Cardiac muscle cell (in vitro differentiated cells and primary cell): ENCODE measurements at regions not wholly inside any gene's neighbourhood (a gene's known extent, or its start where the extent isn't known, plus 50 kb on each side); places are given as distances from the start of the nearest gene placed in this dataset.
"Not testable (repeated sequence)": the region's sequence is repeated elsewhere in the genome, so short reads cannot be mapped to it uniquely, and the experiment has no call there.

Experiments
- DNase-seq, 2 donors: peaks; one replicate each; pipeline versions ENCODE4 v3.0.0 to v3.0.0-alpha.2; 2010 to 2017; ENCODE audit warnings: low read depth in 1 of 2, low spot score in 1 of 2
- H3K27ac ChIP-seq: fragments of 200-600 bp; sonication (generic); 2 replicates; pipeline ENCODE4 v1.5.1; 2016
- H3K27me3 ChIP-seq: fragments of 200-600 bp; sonication (generic); 2 replicates; pipeline ENCODE4 v1.6.0; 2016; ENCODE audit warnings: control low read depth
- H3K36me3 ChIP-seq: fragments of 200-600 bp; sonication (generic); 2 replicates; pipeline ENCODE4 v1.5.1; 2016; ENCODE audit warnings: control low read depth
- H3K4me1 ChIP-seq: fragments of 200-600 bp; sonication (generic); 2 replicates; pipeline ENCODE4 v1.8.1; 2017; ENCODE audit warnings: low read depth, mild to moderate bottlenecking, mixed run types
- H3K4me3 ChIP-seq: fragments of 200-600 bp; sonication (generic); 2 replicates; pipeline ENCODE4 v1.5.1; 2016; ENCODE audit warnings: mild to moderate bottlenecking
- H3K9me3 ChIP-seq: fragments of 200-600 bp; sonication (generic); 2 replicates; pipeline ENCODE4 v1.5.1; 2017; ENCODE audit warnings: low read depth, mild to moderate bottlenecking, control low read depth
- TF ChIP-seq, protein P1 (sequence below): IDR thresholded peaks from 2 replicates; pipeline ENCODE4 v1.5.1; 2012; ENCODE audit warnings: low read depth, mild to moderate bottlenecking, low read length

- no peaks in the 10 kb centered on the region for H3K9me3 ChIP-seq
- no peak overlapping the region for H3K27ac ChIP-seq
- H3K4me3 ChIP-seq, result no peak overlapping the region
- H3K27me3 ChIP-seq, result no peaks in the 10 kb centered on the region
- no peaks in the 10 kb centered on the region for H3K36me3 ChIP-seq
- DNase-seq, result no peak
- peaks cover 8% of the 10 kb centered on the region for H3K4me1 ChIP-seq
- TF ChIP-seq, protein P1, sequence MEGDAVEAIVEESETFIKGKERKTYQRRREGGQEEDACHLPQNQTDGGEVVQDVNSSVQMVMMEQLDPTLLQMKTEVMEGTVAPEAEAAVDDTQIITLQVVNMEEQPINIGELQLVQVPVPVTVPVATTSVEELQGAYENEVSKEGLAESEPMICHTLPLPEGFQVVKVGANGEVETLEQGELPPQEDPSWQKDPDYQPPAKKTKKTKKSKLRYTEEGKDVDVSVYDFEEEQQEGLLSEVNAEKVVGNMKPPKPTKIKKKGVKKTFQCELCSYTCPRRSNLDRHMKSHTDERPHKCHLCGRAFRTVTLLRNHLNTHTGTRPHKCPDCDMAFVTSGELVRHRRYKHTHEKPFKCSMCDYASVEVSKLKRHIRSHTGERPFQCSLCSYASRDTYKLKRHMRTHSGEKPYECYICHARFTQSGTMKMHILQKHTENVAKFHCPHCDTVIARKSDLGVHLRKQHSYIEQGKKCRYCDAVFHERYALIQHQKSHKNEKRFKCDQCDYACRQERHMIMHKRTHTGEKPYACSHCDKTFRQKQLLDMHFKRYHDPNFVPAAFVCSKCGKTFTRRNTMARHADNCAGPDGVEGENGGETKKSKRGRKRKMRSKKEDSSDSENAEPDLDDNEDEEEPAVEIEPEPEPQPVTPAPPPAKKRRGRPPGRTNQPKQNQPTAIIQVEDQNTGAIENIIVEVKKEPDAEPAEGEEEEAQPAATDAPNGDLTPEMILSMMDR, result no peak
Measured at GRCh38 chr1:91606546-91607078, 106.0 kb downstream of the CDC7 start.

DNA sequence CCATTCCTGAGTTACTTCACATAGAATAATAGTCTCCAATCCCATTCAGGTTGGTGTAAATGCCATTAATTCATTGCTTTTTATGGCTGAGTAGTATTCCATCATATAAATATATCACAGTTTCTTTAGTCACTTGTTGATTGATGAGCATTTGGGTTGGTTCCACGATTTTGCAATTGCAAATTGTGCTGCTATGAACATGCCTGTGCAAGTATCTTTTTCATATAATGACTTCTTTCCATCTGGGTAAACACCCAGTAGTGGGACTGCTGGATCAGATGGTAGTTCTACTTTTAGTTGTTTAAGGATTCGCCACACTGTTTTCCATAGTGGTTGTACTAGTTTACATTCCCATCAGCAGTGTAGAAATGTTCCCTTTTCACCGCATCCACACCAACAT is 107.0 kb downstream of the CDC7 start:
- DNase-seq, H3K9me3 ChIP-seq, H3K4me3 ChIP-seq, H3K27me3 ChIP-seq, H3K27ac ChIP-seq, H3K36me3 ChIP-seq, H3K4me1 ChIP-seq: not testable (repeated sequence)

DNA sequence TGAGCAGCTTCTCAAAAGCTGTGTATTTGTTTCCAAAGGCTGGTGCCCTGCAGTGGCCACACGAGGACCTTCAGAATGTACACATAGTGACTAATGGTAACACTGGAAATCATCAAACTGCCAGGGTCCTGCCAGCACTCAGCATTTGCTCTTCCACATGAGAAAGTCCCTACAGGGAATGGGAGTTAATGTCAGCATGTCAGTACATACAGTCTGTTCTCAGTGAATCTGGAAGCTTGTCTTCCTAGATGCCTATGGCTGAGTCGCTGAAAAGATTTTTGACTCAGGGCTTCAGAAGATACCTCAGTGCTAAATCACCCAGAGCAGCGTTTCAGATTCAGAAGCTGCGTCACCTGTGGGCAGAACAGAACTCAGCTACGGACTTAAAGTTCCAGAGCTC is 108.2 kb downstream of the CDC7 start:
- Histone ChIP-seq H3K4me1 (no peaks in the 10 kb centered on the region), H3K9me3 (no peaks in the 10 kb centered on the region), H3K27me3 (no peaks in the 10 kb centered on the region), H3K4me3 (no peak overlapping the region), H3K27ac (no peak overlapping the region), H3K36me3 (no peaks in the 10 kb centered on the region)
- TF ChIP-seq, protein P1, result no peak
- peak in 1 of 2 donors; percentile 24 for DNase-seq

- Histone ChIP-seq H3K36me3 (no peaks in the 10 kb centered on the region), H3K27me3 (no peaks in the 10 kb centered on the region), H3K4me1 (no peaks in the 10 kb centered on the region), H3K27ac (no peak overlapping the region), H3K4me3 (no peak overlapping the region), H3K9me3 (no peaks in the 10 kb centered on the region)
- TF ChIP-seq, protein P1, result no peak
- no peak for DNase-seq
Measured at GRCh38 chr1:91609551-91609950, 108.9 kb downstream of the CDC7 start.

- Histone ChIP-seq H3K27ac (no peak overlapping the region), H3K4me3 (no peak overlapping the region), H3K27me3 (no peaks in the 10 kb centered on the region), H3K36me3 (no peaks in the 10 kb centered on the region), H3K4me1 (no peaks in the 10 kb centered on the region), H3K9me3 (no peaks in the 10 kb centered on the region)
- TF ChIP-seq, protein P1, result no peak
- no peak for DNase-seq
Measured at GRCh38 chr1:91610102-91610501, 109.5 kb downstream of the CDC7 start.

- no peak for DNase-seq
- Histone ChIP-seq H3K27me3 (no peaks in the 10 kb centered on the region), H3K27ac (no peak overlapping the region), H3K4me1 (no peaks in the 10 kb centered on the region), H3K9me3 (no peaks in the 10 kb centered on the region), H3K4me3 (no peak overlapping the region), H3K36me3 (no peaks in the 10 kb centered on the region)
- TF ChIP-seq, protein P1, result no peak
Measured at GRCh38 chr1:91610789-91611188, 110.1 kb downstream of the CDC7 start.
